Prostate gland (tissue), 2 donors: ENCODE measurements at regions not wholly inside any gene's neighbourhood (a gene's known extent, or its start where the extent isn't known, plus 50 kb on each side); places are given as distances from the start of the nearest gene placed in this dataset.

ENCODE experiments used
- POLR2A ChIP-seq: fragments of 450-650 bp; IDR thresholded peaks from one replicate; pipeline ENCODE4 v1.6.1; 2016; ENCODE audit warnings: antibody characterized with exemption, mild to moderate bottlenecking
- TF ChIP-seq, protein P1 (sequence below), 4 experiments: fragments of 200-600 bp in 2 of 4; fragments of 450-650 bp in 2 of 4; sonication (generic) in 2 of 4; IDR thresholded peaks; 1 replicate in 3 of 4; 2 replicates in 1 of 4; pipeline ENCODE4 v1.5.1; 2016 to 2019; ENCODE audit warnings: antibody characterized with exemption in 4 of 4, mild to moderate bottlenecking in 2 of 4, moderate library complexity in 2 of 4

DNA sequence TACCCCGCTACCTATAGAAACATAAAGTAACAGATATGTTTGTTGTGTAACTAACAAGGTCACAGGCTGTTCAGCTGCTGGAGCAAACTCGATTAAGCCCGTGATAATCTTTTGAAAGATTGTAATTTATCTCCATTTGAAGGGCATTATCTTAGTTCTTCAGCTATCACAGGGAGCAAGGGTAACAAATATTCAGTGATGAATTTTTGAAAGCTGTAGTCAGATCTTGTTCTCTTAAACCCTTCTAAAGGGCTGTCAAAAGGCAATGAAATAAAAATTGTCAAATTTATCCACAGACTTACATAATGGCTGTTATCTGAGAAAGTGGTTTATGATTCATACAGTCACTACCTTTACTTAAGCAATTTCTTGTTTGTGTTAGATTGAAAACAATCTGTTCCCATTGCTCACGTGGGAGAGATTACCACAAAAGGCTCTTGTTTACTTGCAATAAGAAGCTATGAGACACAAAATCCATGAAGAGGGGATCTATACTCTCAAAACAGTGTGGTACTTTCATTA, 78.3 kb upstream of the ZNF608 start:
- TF ChIP-seq, protein P1, sequence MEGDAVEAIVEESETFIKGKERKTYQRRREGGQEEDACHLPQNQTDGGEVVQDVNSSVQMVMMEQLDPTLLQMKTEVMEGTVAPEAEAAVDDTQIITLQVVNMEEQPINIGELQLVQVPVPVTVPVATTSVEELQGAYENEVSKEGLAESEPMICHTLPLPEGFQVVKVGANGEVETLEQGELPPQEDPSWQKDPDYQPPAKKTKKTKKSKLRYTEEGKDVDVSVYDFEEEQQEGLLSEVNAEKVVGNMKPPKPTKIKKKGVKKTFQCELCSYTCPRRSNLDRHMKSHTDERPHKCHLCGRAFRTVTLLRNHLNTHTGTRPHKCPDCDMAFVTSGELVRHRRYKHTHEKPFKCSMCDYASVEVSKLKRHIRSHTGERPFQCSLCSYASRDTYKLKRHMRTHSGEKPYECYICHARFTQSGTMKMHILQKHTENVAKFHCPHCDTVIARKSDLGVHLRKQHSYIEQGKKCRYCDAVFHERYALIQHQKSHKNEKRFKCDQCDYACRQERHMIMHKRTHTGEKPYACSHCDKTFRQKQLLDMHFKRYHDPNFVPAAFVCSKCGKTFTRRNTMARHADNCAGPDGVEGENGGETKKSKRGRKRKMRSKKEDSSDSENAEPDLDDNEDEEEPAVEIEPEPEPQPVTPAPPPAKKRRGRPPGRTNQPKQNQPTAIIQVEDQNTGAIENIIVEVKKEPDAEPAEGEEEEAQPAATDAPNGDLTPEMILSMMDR (IDR thresholded peaks at IDR 0.05) = no peak
- TF ChIP-seq POLR2A = no peak
